HG03103 (cell line): ENCODE measurements at regions not wholly inside any gene's neighbourhood (a gene's known extent, or its start where the extent isn't known, plus 50 kb on each side); places are given as distances from the start of the nearest gene placed in this dataset.

Source experiments
- ATAC-seq: cut with Tn5 transposase; IDR thresholded peaks from one replicate; pipeline ENCODE4 v1.9.1; 2021; ENCODE audit warnings: low read depth; ENCODE audit not compliant: unreplicated experiment

DNA sequence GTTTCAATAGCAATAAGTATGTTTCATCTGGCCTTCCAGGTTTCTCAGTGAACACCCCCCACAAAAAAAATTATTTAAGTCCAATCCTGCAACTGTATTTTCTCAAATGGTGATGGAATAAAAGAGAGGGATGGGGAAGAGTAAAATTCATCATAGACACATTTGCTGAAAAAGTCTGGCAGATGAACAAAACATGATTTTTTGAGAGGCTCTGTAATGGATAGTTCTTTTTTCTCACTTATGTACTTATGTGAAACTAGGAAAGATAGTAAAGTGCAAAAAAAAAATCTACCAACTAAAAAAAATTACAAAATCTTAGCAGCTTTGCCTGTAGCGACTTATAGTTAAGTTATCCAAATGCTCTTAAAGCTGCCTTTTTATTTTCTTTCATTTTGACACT, 412.4 kb downstream of the FOXG1 start:
- ATAC-seq = no peak

- no peak for ATAC-seq
Observed at GRCh38 chr14:29191092-29191491, 424.5 kb downstream of the FOXG1 start.

- no peak for ATAC-seq
Observed at GRCh38 chr14:29197557-29197956, 431.0 kb downstream of the FOXG1 start.

GRCh38 chr14:29205658-29206057, 439.1 kb downstream of the FOXG1 start:
- no peak for ATAC-seq

DNA sequence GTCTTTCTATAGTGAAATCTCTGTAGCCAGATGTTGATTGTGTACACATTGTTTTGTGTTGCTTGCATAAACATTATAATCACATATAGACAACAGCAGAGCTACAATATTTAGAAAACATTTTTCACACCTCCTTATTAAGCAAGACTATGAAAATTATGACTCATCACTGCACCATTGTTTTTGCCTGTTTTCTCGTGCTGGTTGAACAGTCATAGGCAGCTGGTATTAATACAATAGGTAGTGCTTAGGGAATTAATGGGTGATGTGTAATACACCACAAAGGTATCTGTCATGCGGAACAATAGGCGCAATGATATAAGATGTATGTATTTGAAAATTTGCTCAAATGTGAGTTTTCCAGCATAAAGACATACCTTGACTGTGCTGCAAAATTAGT, 449.3 kb downstream of the FOXG1 start:
- no peak for ATAC-seq

GRCh38 chr14:29216268-29217232, 450.0 kb downstream of the FOXG1 start:
- no peak for ATAC-seq

DNA sequence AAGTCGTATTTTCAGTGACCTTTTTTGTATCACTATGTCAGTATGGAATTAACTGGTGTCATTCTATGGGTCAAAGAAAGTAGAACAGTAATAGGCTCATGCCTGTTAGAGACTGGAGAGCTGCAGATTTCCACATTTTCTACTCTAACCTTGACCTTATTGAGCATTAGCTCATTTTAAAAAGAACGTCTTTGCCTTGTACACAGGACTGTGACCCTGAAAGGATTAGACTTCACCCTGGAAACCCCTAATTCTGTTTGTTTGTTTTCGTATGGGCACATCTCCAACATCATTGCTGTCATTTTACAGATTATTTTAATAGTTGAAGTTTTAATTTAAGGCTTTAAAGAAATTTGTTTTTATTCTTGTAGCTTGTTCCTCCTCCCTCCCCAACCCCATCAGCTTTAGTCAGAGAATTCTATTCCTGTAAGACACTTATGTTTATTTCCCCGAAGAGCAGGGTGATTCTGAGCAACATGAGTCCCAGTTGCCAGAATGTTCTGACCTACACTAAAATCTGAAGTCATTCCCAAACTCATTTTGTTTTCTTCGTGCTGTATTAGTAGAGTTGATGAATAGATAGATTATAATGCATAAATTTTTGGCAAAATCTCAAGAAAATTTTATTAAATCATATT, 451.3 kb downstream of the FOXG1 start:
- no peak for ATAC-seq

GRCh38 chr14:29220072-29220471, 453.5 kb downstream of the FOXG1 start:
- ATAC-seq = no peak

GRCh38 chr14:29220566-29220965, 454.0 kb downstream of the FOXG1 start:
- no peak for ATAC-seq

GRCh38 chr14:29222006-29222405, 455.4 kb downstream of the FOXG1 start:
- ATAC-seq = no peak

GRCh38 chr14:29222671-29223268, 456.2 kb downstream of the FOXG1 start:
- no peak for ATAC-seq

GRCh38 chr14:29223947-29224346, 457.4 kb downstream of the FOXG1 start:
- no peak for ATAC-seq

DNA sequence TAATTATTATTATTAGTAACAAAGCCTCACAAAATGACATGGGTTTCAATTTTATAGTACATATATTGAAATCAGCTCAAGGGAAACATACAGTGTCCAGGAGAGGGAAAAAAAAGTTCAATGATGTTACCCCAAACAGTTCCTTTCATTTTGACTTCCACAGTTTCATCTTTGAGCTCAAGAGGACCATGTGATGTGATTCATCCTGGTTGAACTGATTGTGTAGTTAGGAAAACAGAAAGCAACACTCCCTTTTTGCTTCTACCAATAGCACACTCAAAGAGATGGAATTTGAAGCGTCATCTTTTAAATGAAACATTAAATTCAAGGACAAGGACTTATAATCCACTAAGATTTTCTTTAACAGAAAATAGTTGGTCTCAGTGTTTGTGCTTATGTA, 461.0 kb downstream of the FOXG1 start:
- no peak for ATAC-seq

DNA sequence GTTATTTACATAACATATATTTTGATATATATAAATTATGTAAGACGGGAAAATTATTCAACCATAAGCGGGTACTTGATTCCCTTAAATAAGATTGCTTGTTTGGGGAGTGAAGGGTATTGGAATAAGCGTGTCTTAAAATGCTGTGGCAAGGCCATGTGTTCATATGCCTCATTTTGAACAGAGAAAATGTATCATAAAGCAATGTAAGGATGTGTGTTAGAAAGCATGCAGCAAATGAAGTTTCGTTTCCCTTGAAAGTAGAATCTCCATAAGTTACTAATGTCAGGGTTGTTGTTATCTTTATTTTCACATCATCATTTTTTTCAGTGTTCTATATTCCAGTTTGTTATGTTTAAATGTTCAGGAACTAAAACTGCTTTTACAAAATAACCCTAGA, 465.6 kb downstream of the FOXG1 start:
- no peak for ATAC-seq

- ATAC-seq = no peak
Observed at GRCh38 chr14:29232711-29233110, 466.1 kb downstream of the FOXG1 start.

DNA sequence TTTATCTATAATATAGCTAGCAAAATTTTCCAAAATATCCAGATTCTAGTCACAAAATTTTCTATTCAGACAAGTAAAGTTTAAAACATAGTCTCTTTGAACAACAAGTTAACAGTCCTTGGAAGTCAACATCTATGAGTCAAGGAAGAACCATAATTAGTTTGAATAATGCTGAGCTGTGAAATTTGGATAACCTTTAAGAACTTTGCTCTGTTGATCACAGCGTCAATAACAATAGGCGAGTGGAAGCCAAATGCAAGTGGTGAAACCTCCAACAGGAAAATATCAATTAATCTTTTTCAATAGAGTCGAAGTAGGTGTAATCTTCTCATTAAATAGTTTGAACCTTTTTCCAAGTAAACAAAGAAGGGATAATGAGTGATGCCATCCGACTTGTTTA, 466.6 kb downstream of the FOXG1 start:
- no peak for ATAC-seq

- no peak for ATAC-seq
Observed at GRCh38 chr14:29235991-29236390, 469.4 kb downstream of the FOXG1 start.

DNA sequence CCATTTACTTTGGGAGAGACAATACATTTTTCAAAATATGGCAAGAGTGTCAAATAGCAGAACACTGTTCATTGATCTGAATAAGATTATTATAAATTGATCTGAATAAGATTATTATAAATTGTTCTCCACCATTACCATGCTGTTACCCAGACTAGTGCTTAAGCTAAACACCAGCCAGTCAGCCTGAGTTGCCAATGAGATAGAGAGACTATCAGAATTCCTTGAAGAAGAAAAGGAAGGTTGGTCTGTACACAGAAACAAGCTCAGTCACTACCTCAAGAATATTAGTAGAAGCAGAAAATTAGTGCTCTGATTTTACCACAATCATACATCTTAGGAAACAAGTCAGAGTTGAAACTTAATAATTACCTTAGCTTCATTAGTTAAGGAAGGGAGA, 469.8 kb downstream of the FOXG1 start:
- no peak for ATAC-seq

GRCh38 chr14:29236848-29237247, 470.3 kb downstream of the FOXG1 start:
- ATAC-seq = no peak

- no peak for ATAC-seq
Observed at GRCh38 chr14:29240066-29240465, 473.5 kb downstream of the FOXG1 start.
